GM13976 (cell line): ENCODE measurements at regions not wholly inside any gene's neighbourhood (a gene's known extent, or its start where the extent isn't known, plus 50 kb on each side); places are given as distances from the start of the nearest gene placed in this dataset.

Source experiments
- DNase-seq: peaks from one replicate; pipeline ENCODE4 v3.0.0; 2012; ENCODE audit warnings: low spot score
- CTCF ChIP-seq: IDR thresholded peaks from 2 replicates; pipeline ENCODE4 v1.5.1; 2012; ENCODE audit warnings: borderline replicate concordance, mild to moderate bottlenecking; ENCODE audit not compliant: insufficient read depth; ENCODE audit errors: extremely low read depth, missing control alignments, control extremely low read depth
- in situ Hi-C: fragments of 300-500 bp; cut with MboI; formaldehyde crosslinking; loops from one replicate; pipeline ENCODE4 v1.12.0; 2022; ENCODE audit warnings: low sequenced_read_pairs, mixed read lengths, inconsistent platforms; ENCODE audit not compliant: unreplicated experiment

GRCh38 chr13:97727991-97728390, 225.5 kb upstream of the IPO5 start:
- no peak for DNase-seq
- in situ Hi-C loops: no loop called here
- TF ChIP-seq CTCF: no peak

DNA sequence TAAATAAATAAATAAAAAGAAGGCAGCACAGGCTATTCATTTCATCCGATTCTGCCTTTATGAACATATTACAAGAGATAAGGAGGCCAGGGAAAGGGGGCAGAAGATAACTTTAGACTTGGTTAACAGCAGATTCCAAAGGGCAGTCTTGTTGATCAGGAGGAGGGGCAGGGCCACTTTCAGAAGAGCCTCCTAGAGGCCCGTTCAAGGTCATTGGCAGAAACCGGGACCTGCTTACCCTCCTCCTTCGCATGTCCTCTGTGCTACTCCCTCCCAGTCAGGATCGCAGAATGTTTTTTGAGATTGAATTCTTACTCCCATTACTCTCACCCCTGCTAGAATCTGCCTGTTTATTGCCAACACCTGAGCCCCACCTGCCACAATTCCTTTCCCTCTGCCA, 217.0 kb upstream of the IPO5 start:
- in situ Hi-C loops: no loop called here
- no peak for DNase-seq
- no peak for TF ChIP-seq CTCF

DNA sequence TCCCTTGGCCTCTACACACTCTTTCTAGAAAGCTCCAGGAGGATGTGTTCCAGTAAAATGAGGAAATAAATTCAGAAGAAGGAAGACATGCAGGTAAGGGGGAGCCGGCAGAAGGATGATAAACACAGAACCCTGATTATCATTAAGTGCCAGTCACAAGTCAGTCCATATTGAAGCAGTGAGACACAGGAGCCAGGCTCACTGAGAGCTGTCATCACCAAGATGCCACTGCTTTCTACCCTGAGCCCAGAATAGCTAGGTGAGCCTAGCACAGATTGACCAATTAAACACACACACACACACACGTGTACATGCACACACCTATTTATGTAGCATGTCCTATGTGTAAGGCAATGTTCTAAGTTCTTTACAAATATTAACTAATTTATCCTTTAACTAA, 211.4 kb upstream of the IPO5 start:
- DNase-seq: no peak
- in situ Hi-C loops: no loop called here
- no peak for TF ChIP-seq CTCF

GRCh38 chr13:97743938-97744337, 209.5 kb upstream of the IPO5 start:
- in situ Hi-C loops: no loop called here
- DNase-seq: no peak
- no peak for TF ChIP-seq CTCF

- in situ Hi-C loops: no loop called here
- TF ChIP-seq CTCF: no peak
- DNase-seq: no peak
Observed at GRCh38 chr13:97746649-97747048, 206.8 kb upstream of the IPO5 start.

DNA sequence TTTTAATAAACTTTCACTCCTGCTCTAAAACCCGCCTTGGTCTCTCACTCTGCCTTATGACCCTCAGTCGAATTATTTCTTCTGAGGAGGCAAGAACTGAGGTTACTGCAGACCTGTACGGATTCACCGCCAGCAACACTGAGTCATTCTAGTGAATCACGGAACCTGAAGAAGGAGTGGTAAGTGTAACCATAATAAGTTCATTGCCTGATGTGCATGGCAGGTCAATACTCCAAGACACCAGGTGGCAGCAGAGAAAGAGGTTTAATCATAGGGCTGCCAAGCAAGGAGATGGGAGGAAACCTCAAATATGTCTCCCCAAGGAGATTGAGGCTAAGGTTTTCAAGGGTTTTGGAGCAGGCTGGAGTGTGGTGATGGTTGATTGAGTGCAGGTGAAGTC, 204.3 kb upstream of the IPO5 start:
- in situ Hi-C loops: no loop called here
- no peak for TF ChIP-seq CTCF
- no peak for DNase-seq

DNA sequence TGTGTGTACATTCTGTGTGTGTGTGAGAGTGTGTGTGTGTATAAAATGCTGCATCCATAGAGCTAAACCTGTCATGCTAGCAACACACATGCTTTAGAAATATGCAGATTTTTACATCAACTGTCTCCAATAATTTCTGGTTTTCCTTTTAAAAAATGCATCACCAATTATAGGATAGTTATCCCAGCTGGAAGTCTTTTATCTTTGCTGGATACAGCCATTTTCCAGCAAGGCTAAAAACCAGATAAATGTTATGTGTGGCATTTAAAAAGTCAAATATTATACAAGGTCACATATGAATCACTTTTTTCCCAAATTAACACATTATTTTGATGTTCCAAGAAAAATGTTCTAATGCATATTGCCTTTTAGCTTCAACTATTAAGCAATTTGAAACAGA, 202.0 kb upstream of the IPO5 start:
- TF ChIP-seq CTCF: no peak
- DNase-seq: no peak
- in situ Hi-C loops: no loop called here
